ENCODE measurements at regions not wholly inside any gene's neighbourhood (a gene's known extent, or its start where the extent isn't known, plus 50 kb on each side); places are given as distances from the start of the nearest gene placed in this dataset.
"Not testable (repeated sequence)": the region's sequence is repeated elsewhere in the genome, so short reads cannot be mapped to it uniquely, and the experiment has no call there.

DNA sequence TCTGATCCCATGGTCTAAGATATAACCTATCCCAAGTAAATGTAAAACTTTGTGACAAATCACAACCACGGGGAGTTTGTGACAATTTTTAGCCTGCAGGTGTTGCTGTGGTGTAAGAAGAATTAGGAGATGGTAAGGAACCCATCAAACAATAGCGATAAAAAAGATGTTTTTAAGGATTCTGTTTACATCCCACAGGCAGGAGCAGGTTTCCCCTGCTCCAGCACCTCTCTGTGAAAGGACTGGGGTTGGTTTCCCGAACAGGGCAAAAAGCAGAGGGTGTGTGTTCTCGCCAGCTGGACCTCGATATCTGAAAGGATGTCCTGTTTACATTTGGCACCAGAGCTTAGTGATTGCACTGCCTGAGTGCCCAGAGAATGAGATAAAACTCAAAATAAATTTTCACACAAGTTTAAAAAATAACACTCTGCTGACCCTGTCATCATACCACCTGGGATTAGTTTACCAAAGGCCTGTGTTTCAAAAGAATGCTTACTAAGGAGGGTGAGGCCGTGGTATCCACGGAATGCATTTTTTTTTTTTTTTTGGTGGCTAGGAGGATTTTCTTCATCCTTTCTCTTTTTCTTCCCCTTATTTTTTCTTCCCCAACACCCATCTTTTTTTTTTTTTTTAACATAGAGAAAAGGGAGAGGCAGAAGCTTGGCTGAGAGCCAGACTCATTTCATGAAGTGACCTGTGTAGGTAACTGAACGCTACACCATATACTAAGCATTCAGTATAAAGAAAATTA is 151.8 kb upstream of the DPH6 start:
- DNase-seq: no peak

GRCh38 chr15:35698331-35698730 is 152.4 kb upstream of the DPH6 start:
- DNase-seq: no peak

DNA sequence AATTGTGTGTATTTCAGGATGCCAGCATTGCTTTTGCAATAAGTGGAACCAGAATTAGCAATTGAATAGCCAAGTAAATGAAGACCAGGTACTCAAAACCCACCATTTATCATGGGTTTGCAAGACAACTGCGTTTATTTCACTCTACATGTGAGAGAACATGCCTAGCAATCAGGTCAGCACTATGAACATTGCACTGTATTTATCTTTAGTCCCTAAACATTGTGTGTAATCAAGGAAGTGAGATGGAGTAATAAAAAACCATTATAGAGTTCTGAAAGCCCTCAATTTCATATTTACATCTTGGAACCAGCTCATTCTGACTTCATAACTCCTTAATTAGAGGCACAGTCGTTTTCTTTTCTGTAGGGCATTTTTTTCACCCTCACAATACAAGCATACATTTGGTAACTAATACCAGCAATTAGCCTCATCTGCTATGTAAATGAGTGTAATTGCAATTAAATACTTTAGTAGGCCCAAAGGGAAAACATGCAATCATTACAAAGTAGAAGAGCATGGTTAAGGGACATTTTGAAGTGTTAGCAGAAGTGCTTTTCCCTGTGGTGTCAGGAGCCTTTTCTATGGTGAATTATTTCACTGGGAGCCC is 153.1 kb upstream of the DPH6 start:
- no peak for DNase-seq

DNA sequence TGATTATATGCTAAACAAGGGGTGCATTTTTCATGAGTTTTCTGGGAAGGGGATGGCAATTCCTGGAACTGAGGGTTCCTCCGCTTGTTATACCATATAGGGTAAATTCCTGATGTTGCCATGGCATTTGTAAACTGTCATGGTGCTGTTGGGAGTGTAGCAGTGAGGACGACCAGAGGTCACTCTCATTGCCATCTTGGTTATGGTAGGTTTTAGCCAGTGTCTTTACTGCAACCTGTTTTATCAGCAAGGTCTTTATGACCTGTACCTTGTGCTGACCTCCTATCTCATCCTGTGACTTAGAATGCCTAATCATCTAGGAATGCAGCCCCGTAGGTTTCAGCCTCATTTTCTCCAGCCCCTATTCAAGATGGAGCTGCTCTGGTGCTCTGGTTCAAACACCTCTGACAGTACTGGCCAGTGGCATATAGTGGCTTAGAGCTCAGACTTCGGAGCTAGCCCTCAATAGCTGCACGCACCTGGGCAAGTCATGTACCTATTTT is 154.2 kb upstream of the DPH6 start:
- not testable (repeated sequence) for DNase-seq

DNA sequence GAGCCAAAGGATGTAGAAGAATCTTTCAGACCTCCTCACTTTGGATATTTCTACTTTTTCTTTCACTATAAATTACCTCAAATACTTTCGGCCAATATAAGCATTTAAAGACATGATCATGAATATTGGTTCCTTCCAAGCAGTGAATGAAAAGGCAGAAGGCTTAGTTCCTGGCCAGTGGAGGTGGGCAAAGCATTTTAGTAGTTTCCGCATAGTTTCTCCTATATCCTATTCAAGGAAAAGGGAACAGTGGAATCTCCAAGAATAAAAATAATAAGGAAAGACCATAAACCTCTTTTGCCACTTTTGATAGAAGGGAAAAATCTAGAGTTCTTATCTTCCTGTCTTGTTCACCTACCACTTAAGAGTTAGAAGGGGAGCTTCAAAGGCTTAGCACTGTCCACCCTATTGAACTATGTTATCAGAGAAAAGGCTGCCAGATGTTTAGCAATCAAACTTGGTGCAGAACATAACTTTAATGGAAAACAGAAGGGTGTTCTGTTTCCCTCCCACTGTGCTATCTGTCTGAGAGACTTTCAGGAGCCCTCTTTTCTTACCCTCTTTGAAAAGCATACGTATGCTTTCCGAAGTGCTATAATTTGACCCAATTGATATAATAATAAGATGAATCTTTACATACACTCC is 155.6 kb upstream of the DPH6 start:
- no peak for DNase-seq

- no peak for DNase-seq
Observed at GRCh38 chr15:35702946-35703495, 157.1 kb upstream of the DPH6 start.

GRCh38 chr15:35705030-35705883 is 159.3 kb upstream of the DPH6 start:
- DNase-seq: no peak

- DNase-seq: no peak
Observed at GRCh38 chr15:35705884-35706585, 160.1 kb upstream of the DPH6 start.

- no peak for DNase-seq
Observed at GRCh38 chr15:35712956-35713355, 167.0 kb upstream of the DPH6 start.

DNA sequence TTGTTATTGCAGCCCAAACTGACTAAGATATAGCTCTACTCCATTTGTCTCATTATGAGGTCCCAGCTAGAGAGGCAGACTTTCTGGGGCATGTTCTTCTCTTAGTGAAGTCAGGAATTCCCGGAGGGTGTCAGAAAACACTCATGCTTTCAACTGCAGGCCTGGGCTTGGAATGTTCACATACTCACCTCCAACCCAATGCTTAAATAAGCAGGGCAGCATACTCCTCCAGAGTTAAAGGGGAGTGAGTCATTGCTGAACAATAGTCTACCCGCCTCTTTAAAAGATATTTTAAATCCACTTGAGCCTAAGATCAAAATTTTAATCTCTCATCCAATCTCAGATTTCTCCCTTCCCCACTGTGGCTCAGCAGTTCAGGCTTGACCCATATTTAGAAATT is 167.8 kb upstream of the DPH6 start:
- no peak for DNase-seq

- DNase-seq: no peak
Observed at GRCh38 chr15:35717721-35718120, 171.8 kb upstream of the DPH6 start.

DNA sequence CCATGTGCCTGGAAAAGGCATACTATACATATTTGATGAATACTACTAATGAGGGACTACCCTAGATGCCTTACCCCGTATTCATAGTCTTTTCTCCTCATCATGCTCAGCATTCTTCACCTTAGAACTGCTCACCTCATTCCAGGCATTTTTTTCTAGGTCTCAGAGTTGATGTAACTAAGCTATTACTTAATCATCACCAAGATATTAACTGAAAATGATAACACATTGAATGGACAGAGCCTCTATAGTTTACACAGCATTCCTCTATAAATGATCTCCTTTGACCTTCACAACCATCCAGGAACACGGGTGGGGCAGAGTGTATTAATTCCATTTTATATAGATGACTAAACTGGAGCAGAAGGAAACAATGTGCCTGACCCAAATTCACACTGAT is 174.1 kb upstream of the DPH6 start:
- DNase-seq: no peak

DNA sequence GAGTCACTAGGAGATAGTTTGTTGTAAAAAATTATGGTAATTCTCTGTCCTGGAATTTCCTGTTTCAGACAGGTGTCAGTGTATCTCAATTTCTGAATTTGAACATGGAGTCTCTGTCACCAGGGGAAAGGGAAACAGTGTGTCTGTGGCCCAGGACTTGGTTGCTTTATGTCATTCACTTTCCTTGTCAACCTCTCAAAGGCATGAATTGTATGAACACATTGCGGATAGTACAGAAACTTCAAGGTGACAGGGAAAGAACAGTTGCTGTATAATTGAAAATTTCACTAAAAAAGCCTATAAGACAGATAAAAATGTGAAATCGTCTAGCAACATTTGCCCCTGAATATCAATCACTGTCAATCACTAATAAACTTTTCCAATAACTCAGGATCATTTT is 175.0 kb upstream of the DPH6 start:
- DNase-seq: no peak

DNA sequence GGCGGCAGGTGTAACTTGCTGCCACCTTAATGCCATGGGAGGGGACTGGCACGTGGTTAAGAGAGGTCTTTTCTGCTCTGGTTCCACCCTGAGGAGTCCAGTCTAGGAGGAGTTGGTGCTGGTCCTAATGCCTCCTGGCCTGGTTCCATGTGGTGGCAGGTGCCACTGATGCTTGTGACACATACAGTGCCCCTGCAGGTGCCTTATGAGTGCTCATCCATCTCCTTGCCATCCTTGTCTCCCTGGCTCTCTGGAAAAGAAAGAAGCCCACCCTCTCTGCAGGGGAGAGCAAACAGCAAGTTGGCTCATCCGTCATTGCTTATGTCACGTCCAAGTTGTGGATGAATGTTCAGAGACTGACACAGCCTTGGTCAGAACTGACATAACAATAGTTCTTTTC is 175.8 kb upstream of the DPH6 start:
- no peak for DNase-seq

GRCh38 chr15:35722501-35722900 is 176.5 kb upstream of the DPH6 start:
- DNase-seq: no peak

DNA sequence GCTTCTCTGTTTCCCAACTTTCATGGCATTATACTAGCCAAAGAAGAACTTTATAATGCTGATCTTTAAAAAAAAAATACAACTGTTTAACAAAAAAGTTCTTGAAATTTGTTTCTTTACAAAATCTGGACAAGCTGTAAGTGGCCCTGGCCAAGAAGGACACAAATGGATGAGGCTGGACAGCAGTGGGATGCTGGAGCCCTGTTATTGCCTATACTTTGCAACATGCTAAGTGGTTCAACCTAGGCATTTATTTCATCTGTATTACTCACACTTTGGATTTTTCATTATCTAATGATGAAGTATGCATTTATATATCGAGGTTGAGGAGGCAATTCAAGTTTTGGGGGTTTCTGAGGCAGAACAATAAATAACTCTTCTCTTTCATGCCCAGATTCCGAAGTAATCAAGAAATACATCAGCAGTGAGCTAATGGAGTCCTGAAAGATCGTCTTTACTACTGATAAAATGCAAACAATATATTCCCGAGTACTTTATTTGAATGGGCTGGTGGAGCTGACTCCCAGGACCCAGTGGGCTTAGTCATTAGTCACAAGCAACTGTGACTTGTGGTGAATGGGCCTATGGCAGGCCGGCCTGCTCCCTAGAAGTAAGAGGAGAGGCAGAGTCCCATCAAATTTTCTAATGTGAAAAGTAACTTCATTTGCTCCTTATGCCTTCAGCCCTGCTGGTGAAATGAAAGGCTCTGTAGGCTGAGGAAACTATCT is 177.3 kb upstream of the DPH6 start:
- DNase-seq: no peak

DNA sequence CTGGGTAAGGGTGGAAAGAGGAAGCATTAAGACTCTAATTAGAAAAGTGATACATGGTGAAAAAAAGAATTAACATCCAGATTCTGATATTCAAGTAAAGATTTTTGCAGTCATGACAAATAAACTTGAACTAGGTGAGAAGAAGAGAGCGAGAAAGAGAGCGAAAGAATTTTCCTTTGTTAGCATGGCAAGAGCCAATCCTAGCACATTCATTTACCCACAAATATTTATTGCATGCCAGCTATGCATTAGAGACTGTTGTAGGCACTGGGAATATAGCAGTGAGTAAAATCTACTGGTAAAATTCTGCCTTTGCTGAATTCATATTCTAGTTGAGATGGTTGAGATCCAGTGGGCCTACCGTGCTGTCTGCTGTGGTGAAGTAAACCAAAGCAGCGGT is 177.9 kb upstream of the DPH6 start:
- DNase-seq: no peak

GRCh38 chr15:35724626-35725025 is 178.7 kb upstream of the DPH6 start:
- no peak for DNase-seq

- DNase-seq: no peak
Observed at GRCh38 chr15:35725353-35725752, 179.4 kb upstream of the DPH6 start.

GRCh38 chr15:35727627-35728026 is 181.7 kb upstream of the DPH6 start:
- DNase-seq: no peak

DNA sequence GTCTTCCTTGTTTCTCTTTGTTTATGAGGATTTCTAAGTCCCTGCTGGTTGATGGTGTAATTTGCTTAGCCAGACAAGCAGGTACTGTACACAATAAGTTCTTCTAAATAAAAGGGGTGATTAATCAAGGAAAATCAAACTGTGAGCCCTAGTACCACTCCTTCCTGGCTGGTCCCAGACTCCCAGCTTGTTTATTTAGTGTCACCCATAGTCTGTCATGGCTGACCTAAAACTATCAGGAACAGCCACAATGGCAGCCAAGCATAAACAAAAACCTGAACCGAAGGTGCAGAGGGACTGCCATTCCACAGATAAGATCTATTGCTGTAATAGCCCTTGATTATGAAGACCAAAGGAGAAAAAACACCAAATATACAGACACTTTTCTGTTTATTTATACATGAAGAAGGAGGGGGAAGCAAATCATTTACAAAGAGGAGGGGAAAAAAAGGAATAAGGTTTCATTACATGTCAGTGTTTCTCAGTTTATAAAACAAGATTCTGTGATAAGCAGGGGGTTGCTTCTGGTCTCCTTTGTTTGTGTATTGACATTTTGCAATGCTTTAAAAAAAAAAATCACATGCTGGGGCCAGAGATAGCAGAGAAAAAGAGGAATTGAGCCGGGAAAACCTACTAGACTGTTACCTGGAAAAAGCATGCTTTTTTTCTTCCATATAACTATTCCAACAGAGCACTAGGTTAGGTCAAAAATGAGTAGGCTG is 182.4 kb upstream of the DPH6 start:
- DNase-seq: peak; percentile 48 to 54
